Esophagus mucosa (tissue), 1 donor: ENCODE measurements at regions not wholly inside any gene's neighbourhood (a gene's known extent, or its start where the extent isn't known, plus 50 kb on each side); places are given as distances from the start of the nearest gene placed in this dataset.
A peak's percentile ranks its signal among the peaks of the same experiment; 100 is the strongest.

ENCODE experiments used
- ATAC-seq: fragments of 200-7000 bp; cut with Tn5 transposase; one replicate; pipeline ENCODE4 v1.9.1; 2020
- donor health status: DM: yes; HTN: yes; CAD: no.

GRCh38 chr2:215615803-215616174 is 179.9 kb upstream of the FN1 start:
- ATAC-seq = no peak

GRCh38 chr2:215615067-215615802 is 179.4 kb upstream of the FN1 start:
- no peak for ATAC-seq

DNA sequence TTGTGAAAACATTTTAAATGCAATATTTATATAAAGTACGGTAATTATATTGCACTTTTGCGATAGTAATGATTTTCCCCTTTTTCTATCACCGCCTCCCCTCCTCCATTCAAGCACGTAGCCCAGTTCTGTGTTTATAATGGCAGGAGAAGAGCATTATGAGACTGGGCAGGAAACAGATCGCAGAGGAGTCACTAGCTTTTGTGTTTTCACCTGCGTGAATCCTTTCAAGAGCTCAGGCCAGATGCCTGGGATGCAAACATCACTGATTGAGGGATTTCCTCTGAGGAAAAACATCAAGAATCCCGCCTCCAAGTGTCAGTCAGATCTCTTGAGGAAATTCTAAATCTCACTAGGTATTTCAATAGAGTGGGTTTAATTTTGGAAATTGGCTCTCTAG is 178.4 kb upstream of the FN1 start:
- no peak for ATAC-seq

DNA sequence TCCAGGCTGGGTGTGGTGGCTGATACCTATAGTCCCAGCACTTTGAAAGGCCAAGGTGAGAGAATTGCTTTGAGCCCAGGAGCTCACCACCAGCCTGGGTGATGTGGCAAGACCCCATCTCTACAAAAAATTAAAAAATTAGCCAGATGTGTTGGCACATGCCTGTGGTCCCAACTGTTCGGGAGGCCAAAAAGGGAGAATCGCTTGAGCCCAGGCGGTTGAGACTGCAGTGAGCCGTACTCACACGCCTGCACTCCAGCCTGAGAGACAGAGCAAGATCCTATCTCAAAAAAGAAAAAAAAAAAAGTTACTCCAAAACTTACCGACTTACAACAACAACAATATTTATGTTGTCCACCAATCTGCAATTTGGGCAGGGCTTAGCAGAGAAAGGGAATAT is 178.0 kb upstream of the FN1 start:
- no peak for ATAC-seq

DNA sequence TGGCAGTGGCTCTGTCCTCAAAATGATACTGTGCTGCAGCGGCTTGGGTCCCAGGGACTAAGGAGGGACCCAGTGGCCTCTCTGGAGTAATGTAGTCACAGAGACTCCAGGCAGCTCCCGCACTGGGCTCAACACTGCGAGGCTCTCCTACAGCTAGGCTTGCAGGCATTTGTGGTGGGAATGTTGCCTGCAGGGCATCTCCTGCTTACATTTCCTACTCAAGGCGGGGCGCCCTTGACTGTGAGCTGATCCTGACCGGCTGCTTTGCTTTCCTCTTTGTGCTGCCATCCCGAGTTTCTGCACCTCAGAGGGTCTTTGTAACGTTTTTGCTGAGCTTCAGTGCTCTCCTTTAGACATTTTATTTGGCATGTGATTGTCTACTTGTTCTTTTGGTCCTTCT is 177.4 kb upstream of the FN1 start:
- ATAC-seq = no peak

DNA sequence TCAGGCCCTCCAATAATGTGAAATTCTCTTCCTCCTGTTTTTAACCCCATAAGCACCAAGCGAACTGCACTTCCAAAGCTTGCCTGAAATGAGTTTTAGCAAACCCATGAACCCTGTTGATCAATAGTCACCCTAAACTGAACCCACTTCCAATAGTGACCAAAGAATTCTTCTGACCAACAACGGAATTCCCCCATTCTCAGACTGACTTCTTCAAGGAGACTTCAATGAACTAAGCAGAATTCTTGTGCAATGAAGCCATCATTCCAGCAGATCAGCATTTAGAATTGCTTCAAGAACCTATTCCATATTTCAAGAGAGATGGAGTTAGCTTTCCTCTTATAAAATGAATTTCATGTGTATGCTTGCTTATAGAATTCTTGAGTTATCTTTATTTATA is 176.9 kb upstream of the FN1 start:
- ATAC-seq = no peak

DNA sequence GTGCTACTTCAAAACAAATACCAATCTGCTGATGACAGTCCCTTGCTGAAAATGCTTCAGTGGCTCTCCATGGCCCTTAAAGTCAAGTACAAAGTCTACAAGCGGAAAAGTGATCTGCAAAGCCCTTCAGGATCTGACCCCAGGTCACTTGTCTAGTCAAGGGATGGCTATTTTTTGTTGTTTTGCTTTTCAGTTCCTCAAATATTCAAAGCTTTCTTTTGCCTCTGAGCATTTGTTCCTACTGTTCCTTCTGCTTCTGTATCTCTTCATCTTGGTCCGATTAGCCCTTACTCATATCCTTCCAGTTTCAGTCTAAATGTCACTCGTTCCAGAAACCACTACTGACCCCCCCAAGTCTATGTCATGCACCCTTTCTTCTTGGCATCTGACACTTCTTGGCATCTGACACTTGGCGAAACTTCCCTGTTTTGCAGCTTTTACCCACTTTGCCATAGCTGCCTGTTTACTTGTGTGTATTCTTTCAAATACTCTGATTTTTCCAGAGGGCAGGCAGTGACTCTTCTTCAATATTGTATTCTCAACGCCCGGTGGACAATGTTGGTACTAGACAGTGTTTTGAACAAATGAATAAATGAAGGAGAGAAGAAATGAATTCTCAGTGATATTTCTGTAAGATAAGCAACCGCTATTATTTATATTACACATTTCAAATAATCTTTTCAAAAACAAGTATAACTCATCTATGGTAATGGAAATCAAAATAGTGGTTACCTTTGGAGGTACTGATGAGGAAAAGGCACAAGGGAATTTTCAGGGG is 175.9 kb upstream of the FN1 start:
- ATAC-seq = no peak

GRCh38 chr2:215609089-215610032 is 173.5 kb upstream of the FN1 start:
- ATAC-seq = peak; percentile 72

GRCh38 chr2:215607766-215608165 is 171.9 kb upstream of the FN1 start:
- ATAC-seq = no peak

DNA sequence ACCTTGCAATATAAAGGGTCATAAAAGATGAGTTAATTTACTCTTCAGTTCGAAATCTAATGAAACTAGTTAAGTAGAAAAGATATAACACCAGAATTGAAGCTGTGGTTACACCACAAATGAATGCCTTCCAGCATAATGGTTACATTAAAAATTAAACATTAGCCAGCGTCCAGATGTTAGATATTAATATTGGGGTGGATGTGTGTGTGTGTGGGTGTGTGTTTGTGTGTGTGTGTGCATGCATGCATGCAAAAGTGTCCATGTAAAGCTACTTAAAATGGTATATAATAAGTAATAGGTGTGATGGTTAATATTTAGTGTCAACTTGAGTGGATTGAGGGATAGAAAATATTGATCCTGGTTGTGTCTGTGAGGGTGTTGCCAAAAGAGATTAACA is 170.4 kb upstream of the FN1 start:
- ATAC-seq = no peak

- no peak for ATAC-seq
Observed at GRCh38 chr2:215605214-215605613, 169.3 kb upstream of the FN1 start.

DNA sequence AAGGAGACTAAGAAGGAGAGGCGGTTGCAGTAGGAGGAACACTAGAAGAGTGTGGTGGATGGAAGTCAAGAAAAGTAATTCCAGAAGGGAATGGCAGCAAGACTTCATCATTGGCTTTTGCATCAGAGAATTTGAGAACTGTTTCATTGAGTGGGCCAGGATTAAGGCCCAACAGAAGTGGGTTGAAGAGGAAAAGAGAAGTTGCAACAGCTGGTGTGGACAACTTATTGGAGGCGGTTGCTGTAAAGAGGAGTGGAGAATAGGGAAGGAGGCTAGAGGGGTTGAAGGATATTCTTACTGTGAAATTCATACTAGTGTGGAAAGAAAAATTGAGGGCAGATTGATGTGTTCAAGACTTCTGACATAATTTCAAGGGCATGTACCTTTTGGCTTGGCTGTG is 168.7 kb upstream of the FN1 start:
- ATAC-seq = no peak

DNA sequence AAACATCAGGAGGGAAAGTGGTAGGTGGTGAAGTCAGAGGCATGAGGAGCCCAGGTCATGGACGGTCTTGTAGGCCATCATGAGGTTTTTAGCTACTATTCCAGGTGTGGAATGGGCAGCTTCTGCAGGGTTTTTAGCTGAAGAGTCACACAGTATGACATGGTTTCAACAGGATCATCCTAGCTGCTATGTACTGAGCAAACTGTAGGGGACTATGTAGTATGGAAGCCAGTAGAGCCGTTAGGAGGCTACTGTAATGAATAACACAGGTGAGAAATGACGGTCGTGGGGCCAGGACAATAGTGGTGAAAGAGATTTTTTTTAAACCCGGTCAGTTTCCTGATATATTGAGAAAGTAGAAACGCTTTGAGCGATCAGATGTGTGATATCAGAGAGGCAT is 167.6 kb upstream of the FN1 start:
- ATAC-seq = no peak

DNA sequence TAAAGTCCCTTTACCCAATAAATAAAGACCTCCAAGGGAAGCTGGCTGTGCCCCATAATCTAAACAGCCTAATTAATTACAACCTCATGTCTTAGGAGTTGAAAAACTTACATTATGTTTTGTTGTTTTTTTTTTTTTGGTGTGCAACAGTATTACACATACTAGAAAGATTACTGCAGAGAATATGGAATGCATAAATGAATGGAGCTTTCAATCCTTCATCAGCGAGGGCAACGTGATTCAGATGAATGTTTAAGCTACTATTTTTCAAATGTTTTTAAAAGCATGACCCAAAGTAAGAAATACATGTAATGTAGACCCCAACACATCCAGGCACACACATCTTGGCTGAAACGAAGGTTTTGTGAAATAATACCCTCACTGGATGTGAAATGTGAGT is 167.1 kb upstream of the FN1 start:
- no peak for ATAC-seq

DNA sequence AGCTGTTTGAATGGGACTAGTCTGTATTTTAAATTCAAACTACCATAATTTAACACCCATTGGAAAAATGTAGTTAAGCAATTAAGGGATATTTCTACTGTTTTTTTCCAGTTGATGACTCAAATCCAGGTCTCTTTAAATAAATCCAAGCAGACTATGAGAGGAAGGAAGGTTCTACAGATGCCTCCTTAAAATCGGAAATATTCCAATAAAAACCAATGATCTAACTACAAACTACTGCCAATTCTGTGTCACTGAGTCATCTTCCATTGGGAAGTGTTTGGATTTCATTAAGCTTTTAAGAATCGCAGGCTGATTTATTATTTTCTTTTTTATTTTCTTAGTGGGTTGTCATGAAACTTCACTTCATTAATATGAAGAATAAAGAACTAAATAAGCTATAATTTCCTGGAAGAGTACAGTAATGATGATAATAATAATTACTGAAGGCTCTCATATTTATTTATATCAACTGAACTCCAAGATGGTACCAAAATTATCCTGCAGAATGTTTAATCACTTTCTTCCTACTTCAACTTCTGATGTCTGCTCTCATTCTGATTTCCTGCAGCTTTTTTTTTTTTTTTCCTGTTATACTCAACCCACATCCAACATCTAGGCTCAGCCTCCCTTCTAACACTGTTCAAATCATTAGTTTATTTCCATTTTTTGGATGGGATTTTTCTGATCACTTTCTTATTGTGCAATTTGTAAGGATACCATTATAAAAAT is 166.3 kb upstream of the FN1 start:
- ATAC-seq = no peak

DNA sequence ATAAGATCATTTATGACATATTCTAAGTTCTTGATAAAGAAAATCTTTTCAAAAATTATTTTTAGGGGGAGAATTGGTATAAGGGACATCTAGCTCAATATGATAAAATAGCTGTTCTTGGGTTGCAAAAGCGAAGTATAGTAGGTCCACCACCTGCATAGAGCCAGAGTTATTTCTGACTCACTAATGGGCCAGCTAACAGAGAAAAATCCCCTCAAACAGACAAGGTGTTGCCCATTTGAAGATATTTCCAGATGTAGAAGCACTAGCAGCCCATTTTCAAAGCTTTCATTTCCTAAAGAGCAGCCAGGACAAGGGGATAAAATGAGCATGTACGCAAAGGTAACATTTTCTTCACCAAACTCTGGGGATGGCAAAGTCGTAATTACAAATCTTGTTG is 165.7 kb upstream of the FN1 start:
- no peak for ATAC-seq

GRCh38 chr2:215598376-215598975 is 162.6 kb upstream of the FN1 start:
- no peak for ATAC-seq

DNA sequence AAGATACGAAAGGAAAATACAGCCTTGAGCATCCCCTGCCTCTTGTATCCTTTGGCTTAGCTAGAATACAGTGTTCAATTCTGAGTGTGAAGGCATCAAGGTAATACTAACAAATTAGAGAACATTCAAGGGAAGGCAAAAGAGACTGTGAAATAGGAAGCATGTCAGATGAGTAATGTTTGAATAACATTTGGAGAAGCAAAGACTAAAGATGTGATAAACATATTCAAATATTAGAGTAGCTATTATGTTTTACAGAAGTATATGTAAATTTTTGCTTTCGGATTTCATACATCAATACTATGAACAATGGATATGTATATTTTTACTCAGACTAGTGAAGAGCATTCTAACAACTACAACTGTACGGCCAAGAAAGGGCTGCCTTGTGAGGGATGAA is 161.7 kb upstream of the FN1 start:
- no peak for ATAC-seq

DNA sequence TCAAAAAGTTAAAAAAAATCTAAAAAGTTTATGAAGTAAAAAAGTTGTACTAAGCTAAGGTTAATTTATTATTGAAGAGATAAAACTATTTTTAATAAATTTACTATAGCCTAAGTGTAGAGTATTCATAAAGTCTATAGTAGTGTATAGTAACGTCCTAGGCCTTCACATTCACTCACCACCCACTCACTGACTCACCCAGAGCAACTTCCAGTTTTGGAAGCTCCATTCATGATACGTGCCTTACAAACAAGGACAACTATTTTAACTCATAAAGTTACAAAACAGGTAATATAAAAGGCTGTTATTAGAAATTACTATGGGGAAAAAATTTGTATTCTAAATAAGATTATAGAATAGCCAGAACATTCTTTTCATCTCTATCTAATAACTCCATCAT is 158.9 kb upstream of the FN1 start:
- ATAC-seq = no peak

- ATAC-seq = no peak
Observed at GRCh38 chr2:215590010-215590745, 154.3 kb upstream of the FN1 start.

GRCh38 chr2:215583881-215584280 is 148.0 kb upstream of the FN1 start:
- no peak for ATAC-seq
